ENCODE measurements at regions not wholly inside any gene's neighbourhood (a gene's known extent, or its start where the extent isn't known, plus 50 kb on each side); places are given as distances from the start of the nearest gene placed in this dataset.
"Not testable (repeated sequence)": the region's sequence is repeated elsewhere in the genome, so short reads cannot be mapped to it uniquely, and the experiment has no call there.

- no peak overlapping the region for H2AFZ ChIP-seq (ENCODE audit: low read depth)
- no peaks in the 10 kb centered on the region for H3K79me2 ChIP-seq (ENCODE audit: insufficient read depth, low read depth)
- no peaks in the 10 kb centered on the region for H3K36me3 ChIP-seq (ENCODE audit: insufficient read depth)
- no peak for TF ChIP-seq CTCF (conservative IDR thresholded peaks at IDR 0.05; ENCODE audit: low read depth, low read length)
- no peak overlapping the region for H3K27ac ChIP-seq
- no peak overlapping the region for H3K4me3 ChIP-seq (IDR thresholded peaks at IDR 0.05; ENCODE audit: insufficient read depth, low read depth, low read length)
- no peaks in the 10 kb centered on the region for H3K4me1 ChIP-seq (ENCODE audit: low read depth, poor library complexity, severe bottlenecking)
- no peak overlapping the region for H3K9ac ChIP-seq
- no peaks in the 10 kb centered on the region for H3K27me3 ChIP-seq (ENCODE audit: insufficient read depth, low read depth)
- no peak overlapping the region for H3K4me2 ChIP-seq
- H4K20me1 ChIP-seq (ENCODE audit: insufficient read depth), result no peaks in the 10 kb centered on the region
These were observed 1554.0 kb upstream of the PCDH10 start for GRCh38 chr4:131595140-131595539.

- Histone ChIP-seq H3K4me1 (ENCODE audit: low read depth, poor library complexity, severe bottlenecking) (no peaks in the 10 kb centered on the region), H3K4me2 (no peak overlapping the region), H3K79me2 (ENCODE audit: insufficient read depth, low read depth) (no peaks in the 10 kb centered on the region), H2AFZ (ENCODE audit: low read depth) (no peak overlapping the region), H3K27ac (no peak overlapping the region), H3K27me3 (ENCODE audit: insufficient read depth, low read depth) (no peaks in the 10 kb centered on the region), H3K9ac (no peak overlapping the region), H4K20me1 (ENCODE audit: insufficient read depth) (no peaks in the 10 kb centered on the region), H3K36me3 (ENCODE audit: insufficient read depth) (no peaks in the 10 kb centered on the region), H3K4me3 (IDR thresholded peaks at IDR 0.05; ENCODE audit: insufficient read depth, low read depth, low read length) (no peak overlapping the region)
- TF ChIP-seq CTCF (conservative IDR thresholded peaks at IDR 0.05; ENCODE audit: low read depth, low read length), result no peak
These were observed 1545.4 kb upstream of the PCDH10 start for GRCh38 chr4:131603705-131604104.

- Histone ChIP-seq H3K4me3 (IDR thresholded peaks at IDR 0.05; ENCODE audit: insufficient read depth, low read depth, low read length) (no peak overlapping the region), H3K4me1 (ENCODE audit: low read depth, poor library complexity, severe bottlenecking) (peaks cover 20% of the 10 kb centered on the region), H3K9ac (no peak overlapping the region), H3K27me3 (ENCODE audit: insufficient read depth, low read depth) (no peaks in the 10 kb centered on the region), H4K20me1 (ENCODE audit: insufficient read depth) (no peaks in the 10 kb centered on the region), H3K79me2 (ENCODE audit: insufficient read depth, low read depth) (no peaks in the 10 kb centered on the region), H2AFZ (ENCODE audit: low read depth) (no peak overlapping the region), H3K4me2 (no peak overlapping the region), H3K27ac (no peak overlapping the region), H3K36me3 (ENCODE audit: insufficient read depth) (no peaks in the 10 kb centered on the region)
- TF ChIP-seq CTCF (conservative IDR thresholded peaks at IDR 0.05; ENCODE audit: low read depth, low read length), result no peak
These were observed 1540.1 kb upstream of the PCDH10 start for GRCh38 chr4:131609039-131609438.

GRCh38 chr4:131610517-131610916, 1538.6 kb upstream of the PCDH10 start:
- H3K9ac ChIP-seq; H2AFZ ChIP-seq (ENCODE audit: low read depth); H3K4me2 ChIP-seq; H3K4me3 ChIP-seq (IDR thresholded peaks at IDR 0.05; ENCODE audit: insufficient read depth, low read depth, low read length); H3K27me3 ChIP-seq (ENCODE audit: insufficient read depth, low read depth); H3K27ac ChIP-seq; H3K79me2 ChIP-seq (ENCODE audit: insufficient read depth, low read depth); H4K20me1 ChIP-seq (ENCODE audit: insufficient read depth); H3K36me3 ChIP-seq (ENCODE audit: insufficient read depth): not testable (repeated sequence)
- H3K4me1 ChIP-seq (ENCODE audit: low read depth, poor library complexity, severe bottlenecking), result peaks cover 33% of the 10 kb centered on the region

- TF ChIP-seq CTCF (conservative IDR thresholded peaks at IDR 0.05; ENCODE audit: low read depth, low read length), result no peak
- no peaks in the 10 kb centered on the region for H4K20me1 ChIP-seq (ENCODE audit: insufficient read depth)
- H3K27me3 ChIP-seq (ENCODE audit: insufficient read depth, low read depth), result no peaks in the 10 kb centered on the region
- peak overlapping the region; percentile 25; the same call in 1 of the 2 replicates for H3K27ac ChIP-seq
- H3K4me3 ChIP-seq (IDR thresholded peaks at IDR 0.05; ENCODE audit: insufficient read depth, low read depth, low read length), result no peak overlapping the region
- H3K79me2 ChIP-seq (ENCODE audit: insufficient read depth, low read depth), result no peaks in the 10 kb centered on the region
- no peak overlapping the region for H3K9ac ChIP-seq
- H2AFZ ChIP-seq (ENCODE audit: low read depth), result peak overlapping the region; percentile 0; the same call in 1 of the 2 replicates
- no peaks in the 10 kb centered on the region for H3K36me3 ChIP-seq (ENCODE audit: insufficient read depth)
- peak overlapping the region; percentile 65 for H3K4me2 ChIP-seq
- peaks cover 33% of the 10 kb centered on the region for H3K4me1 ChIP-seq (ENCODE audit: low read depth, poor library complexity, severe bottlenecking)
These were observed 1535.8 kb upstream of the PCDH10 start for GRCh38 chr4:131613086-131613823.

Data from KMS-11 (cell line).